ENCODE measurements at regions not wholly inside any gene's neighbourhood (a gene's known extent, or its start where the extent isn't known, plus 50 kb on each side); places are given as distances from the start of the nearest gene placed in this dataset.

GRCh38 chr5:29587832-29588231 is 1605.7 kb upstream of the CDH6 start:
- H3K4me1 ChIP-seq (ENCODE audit: insufficient read depth, low read length) = no peaks in the 10 kb centered on the region
- H3K36me3 Mint-ChIP-seq (ENCODE audit: low read depth) = no peaks in the 10 kb centered on the region
- ATAC-seq (ENCODE audit: poor library complexity) (no peak), DNase-seq (no peak)
- H3K4me3 Mint-ChIP-seq = no peak overlapping the region
- H3K9me3 Mint-ChIP-seq = peaks cover 20% of the 10 kb centered on the region
- intact Hi-C loops (cut with DNase I, micrococcal nuclease) = no loop called here
- H3K4me3 ChIP-seq (ENCODE audit: low read length) = no peak overlapping the region
- no peaks in the 10 kb centered on the region for H3K4me1 Mint-ChIP-seq (ENCODE audit: low read depth)
- peaks cover 4 to 8% of the 10 kb centered on the region in 2 experiments for H3K9me3 ChIP-seq (ENCODE audit: control insufficient read depth in 1 of 2, insufficient read depth in 1 of 2, low read length in 2 of 2)
- no peak overlapping the region for H3K27ac ChIP-seq (ENCODE audit: low read depth in 1 of 2, low read length in 2 of 2)
- TF ChIP-seq CTCF (IDR thresholded peaks at IDR 0.05) = no peak
- H3K27me3 ChIP-seq (ENCODE audit: control insufficient read depth in 1 of 2, insufficient read depth in 2 of 2, low read length in 2 of 2) = no peaks in the 10 kb centered on the region
- POLR2A ChIA-PET = no interaction called here
- no peaks in the 10 kb centered on the region for H3K27me3 Mint-ChIP-seq
- H3K27ac Mint-ChIP-seq = no peak overlapping the region
- CTCF ChIA-PET = no interaction called here
- no peaks in the 10 kb centered on the region for H3K36me3 ChIP-seq (ENCODE audit: insufficient read depth, low read length)

- DNase-seq (no peak), ATAC-seq (ENCODE audit: poor library complexity) (no peak)
- intact Hi-C loops (cut with DNase I, micrococcal nuclease) = no loop called here
- H3K9me3 Mint-ChIP-seq = peaks cover 10% of the 10 kb centered on the region
- no peaks in the 10 kb centered on the region for H3K4me1 Mint-ChIP-seq (ENCODE audit: low read depth)
- POLR2A ChIA-PET = no interaction called here
- no peaks in the 10 kb centered on the region for H3K27me3 Mint-ChIP-seq
- no peaks in the 10 kb centered on the region for H3K36me3 Mint-ChIP-seq (ENCODE audit: low read depth)
- Histone ChIP-seq H3K4me1 (ENCODE audit: insufficient read depth, low read length) (no peaks in the 10 kb centered on the region), H3K27me3 (ENCODE audit: control insufficient read depth in 1 of 2, insufficient read depth in 2 of 2, low read length in 2 of 2) (no peaks in the 10 kb centered on the region), H3K4me3 (ENCODE audit: low read length) (no peak overlapping the region), H3K36me3 (ENCODE audit: insufficient read depth, low read length) (no peaks in the 10 kb centered on the region), H3K27ac (ENCODE audit: low read depth in 1 of 2, low read length in 2 of 2) (no peak overlapping the region), H3K9me3 (ENCODE audit: control insufficient read depth in 1 of 2, insufficient read depth in 1 of 2, low read length in 2 of 2) (peaks cover 0 to 4% of the 10 kb centered on the region in 2 experiments)
- TF ChIP-seq CTCF (IDR thresholded peaks at IDR 0.05) = no peak
- CTCF ChIA-PET = no interaction called here
- no peak overlapping the region for H3K27ac Mint-ChIP-seq
- H3K4me3 Mint-ChIP-seq = no peak overlapping the region
Observed at GRCh38 chr5:29568028-29568427, 1625.5 kb upstream of the CDH6 start.

- intact Hi-C loops (cut with DNase I, micrococcal nuclease) = no loop called here
- Mint-ChIP-seq H3K9me3 (no peaks in the 10 kb centered on the region), H3K27ac (no peak overlapping the region), H3K4me1 (ENCODE audit: low read depth) (no peaks in the 10 kb centered on the region), H3K27me3 (no peaks in the 10 kb centered on the region), H3K4me3 (no peak overlapping the region), H3K36me3 (ENCODE audit: low read depth) (no peaks in the 10 kb centered on the region)
- Histone ChIP-seq H3K36me3 (ENCODE audit: insufficient read depth, low read length) (no peaks in the 10 kb centered on the region), H3K4me1 (ENCODE audit: insufficient read depth, low read length) (no peaks in the 10 kb centered on the region), H3K9me3 (ENCODE audit: control insufficient read depth in 1 of 2, insufficient read depth in 1 of 2, low read length in 2 of 2) (peaks cover 0 to 5% of the 10 kb centered on the region in 2 experiments), H3K27ac (ENCODE audit: low read depth in 1 of 2, low read length in 2 of 2) (no peak overlapping the region), H3K4me3 (ENCODE audit: low read length) (no peak overlapping the region), H3K27me3 (ENCODE audit: control insufficient read depth in 1 of 2, insufficient read depth in 2 of 2, low read length in 2 of 2) (no peaks in the 10 kb centered on the region)
- no peak for ATAC-seq (ENCODE audit: poor library complexity)
- POLR2A ChIA-PET = no interaction called here
- no peak for DNase-seq
- TF ChIP-seq CTCF (IDR thresholded peaks at IDR 0.05) = no peak
- CTCF ChIA-PET = no interaction called here
Observed at GRCh38 chr5:29561564-29561963, 1631.9 kb upstream of the CDH6 start.

Measured in CD4-positive, alpha-beta T cell (primary cell).